IPS-15b (cell line): ENCODE measurements at regions not wholly inside any gene's neighbourhood (a gene's known extent, or its start where the extent isn't known, plus 50 kb on each side); places are given as distances from the start of the nearest gene placed in this dataset.

Source experiments
- H3K27me3 ChIP-seq: one replicate; pipeline ENCODE4 v1.6.1; 2013; ENCODE audit warnings: low read length; ENCODE audit not compliant: control insufficient read depth, insufficient read depth
- H3K36me3 ChIP-seq: one replicate; pipeline ENCODE4 v1.6.1; 2013; ENCODE audit warnings: low read length; ENCODE audit not compliant: control insufficient read depth, insufficient read depth
- H3K4me1 ChIP-seq: one replicate; pipeline ENCODE4 v1.6.1; 2013; ENCODE audit warnings: mild to moderate bottlenecking, low read length; ENCODE audit not compliant: control insufficient read depth, insufficient read depth
- H3K4me3 ChIP-seq: one replicate; pipeline ENCODE4 v1.5.1; 2013; ENCODE audit warnings: low read depth, low read length
- H3K9ac ChIP-seq: one replicate; pipeline ENCODE4 v1.6.1; 2013; ENCODE audit warnings: low read depth, mild to moderate bottlenecking, low read length
- H3K9me3 ChIP-seq: one replicate; pipeline ENCODE4 v1.6.1; 2013; ENCODE audit warnings: mild to moderate bottlenecking, low read length; ENCODE audit not compliant: control insufficient read depth, insufficient read depth

GRCh38 chr2:23231865-23232264, 153.1 kb upstream of the KLHL29 start:
- H3K9ac ChIP-seq = no peak overlapping the region
- no peaks in the 10 kb centered on the region for H3K36me3 ChIP-seq
- H3K27me3 ChIP-seq = no peaks in the 10 kb centered on the region
- H3K9me3 ChIP-seq = no peaks in the 10 kb centered on the region
- no peaks in the 10 kb centered on the region for H3K4me1 ChIP-seq
- H3K4me3 ChIP-seq = no peak overlapping the region

GRCh38 chr2:23235292-23235691, 149.7 kb upstream of the KLHL29 start:
- Histone ChIP-seq H3K4me1 (no peaks in the 10 kb centered on the region), H3K4me3 (no peak overlapping the region), H3K27me3 (no peaks in the 10 kb centered on the region), H3K9ac (no peak overlapping the region), H3K9me3 (no peaks in the 10 kb centered on the region), H3K36me3 (no peaks in the 10 kb centered on the region)

GRCh38 chr2:23235736-23236135, 149.2 kb upstream of the KLHL29 start:
- Histone ChIP-seq H3K9ac (no peak overlapping the region), H3K36me3 (no peaks in the 10 kb centered on the region), H3K27me3 (no peaks in the 10 kb centered on the region)

GRCh38 chr2:23237147-23237546, 147.8 kb upstream of the KLHL29 start:
- Histone ChIP-seq H3K4me1 (no peaks in the 10 kb centered on the region), H3K36me3 (no peaks in the 10 kb centered on the region), H3K9ac (no peak overlapping the region), H3K9me3 (no peaks in the 10 kb centered on the region), H3K4me3 (no peak overlapping the region), H3K27me3 (no peaks in the 10 kb centered on the region)

More at GRCh38 chr2:23235736-23236135, 149.2 kb upstream of the KLHL29 start:
- Histone ChIP-seq H3K4me3 (no peak overlapping the region), H3K9me3 (no peaks in the 10 kb centered on the region), H3K4me1 (no peaks in the 10 kb centered on the region)

GRCh38 chr2:23238011-23238657, 146.8 kb upstream of the KLHL29 start:
- no peak overlapping the region for H3K4me3 ChIP-seq
- no peaks in the 10 kb centered on the region for H3K27me3 ChIP-seq
- H3K4me1 ChIP-seq = no peaks in the 10 kb centered on the region
- H3K9me3 ChIP-seq = no peaks in the 10 kb centered on the region
- H3K36me3 ChIP-seq = no peaks in the 10 kb centered on the region
- H3K9ac ChIP-seq = no peak overlapping the region

GRCh38 chr2:23239374-23239773, 145.6 kb upstream of the KLHL29 start:
- no peaks in the 10 kb centered on the region for H3K9me3 ChIP-seq
- no peaks in the 10 kb centered on the region for H3K36me3 ChIP-seq
- H3K27me3 ChIP-seq = no peaks in the 10 kb centered on the region
- no peak overlapping the region for H3K4me3 ChIP-seq
- H3K4me1 ChIP-seq = no peaks in the 10 kb centered on the region
- no peak overlapping the region for H3K9ac ChIP-seq

- Histone ChIP-seq H3K27me3 (no peaks in the 10 kb centered on the region), H3K4me1 (no peaks in the 10 kb centered on the region), H3K9me3 (no peaks in the 10 kb centered on the region), H3K36me3 (no peaks in the 10 kb centered on the region), H3K4me3 (no peak overlapping the region), H3K9ac (no peak overlapping the region)
These were observed 143.9 kb upstream of the KLHL29 start for GRCh38 chr2:23241121-23241520.

GRCh38 chr2:23241611-23242245, 143.3 kb upstream of the KLHL29 start:
- no peaks in the 10 kb centered on the region for H3K4me1 ChIP-seq

GRCh38 chr2:23243073-23243659, 141.8 kb upstream of the KLHL29 start:
- H3K9me3 ChIP-seq = no peaks in the 10 kb centered on the region
- H3K36me3 ChIP-seq = no peaks in the 10 kb centered on the region
- no peak overlapping the region for H3K9ac ChIP-seq
- H3K4me3 ChIP-seq = no peak overlapping the region
- no peaks in the 10 kb centered on the region for H3K27me3 ChIP-seq
- no peaks in the 10 kb centered on the region for H3K4me1 ChIP-seq

More at GRCh38 chr2:23241611-23242245, 143.3 kb upstream of the KLHL29 start:
- Histone ChIP-seq H3K9ac (no peak overlapping the region), H3K27me3 (no peaks in the 10 kb centered on the region), H3K9me3 (no peaks in the 10 kb centered on the region), H3K36me3 (no peaks in the 10 kb centered on the region), H3K4me3 (no peak overlapping the region)

- H3K9me3 ChIP-seq = no peaks in the 10 kb centered on the region
- H3K4me3 ChIP-seq = no peak overlapping the region
- H3K4me1 ChIP-seq = no peaks in the 10 kb centered on the region
- H3K9ac ChIP-seq = no peak overlapping the region
- H3K27me3 ChIP-seq = no peaks in the 10 kb centered on the region
- no peaks in the 10 kb centered on the region for H3K36me3 ChIP-seq
These were observed 140.4 kb upstream of the KLHL29 start for GRCh38 chr2:23244617-23245016.

GRCh38 chr2:23246992-23247683, 137.8 kb upstream of the KLHL29 start:
- no peaks in the 10 kb centered on the region for H3K9me3 ChIP-seq
- H3K4me3 ChIP-seq = no peak overlapping the region
- no peaks in the 10 kb centered on the region for H3K36me3 ChIP-seq
- no peaks in the 10 kb centered on the region for H3K27me3 ChIP-seq
- no peaks in the 10 kb centered on the region for H3K4me1 ChIP-seq
- no peak overlapping the region for H3K9ac ChIP-seq
